ENCODE measurements at regions not wholly inside any gene's neighbourhood (a gene's known extent, or its start where the extent isn't known, plus 50 kb on each side); places are given as distances from the start of the nearest gene placed in this dataset.
"Not testable (repeated sequence)": the region's sequence is repeated elsewhere in the genome, so short reads cannot be mapped to it uniquely, and the experiment has no call there.

GRCh38 chr3:71951842-71952241, 166.9 kb upstream of the PROK2 start:
- no peak for DNase-seq (ENCODE audit: low spot score)
- intact Hi-C loops (cut with DNase I), result loop anchor here (5.0 to 10.0 kb wide), 2 partner anchors 70 to 227 kb away; partner anchors contain the start of gene EIF4E3

- DNase-seq (ENCODE audit: low spot score), result no peak
- intact Hi-C loops (cut with DNase I), result loop anchor here (5.0 to 10.0 kb wide), 2 partner anchors 69 to 227 kb away; partner anchors contain the start of gene EIF4E3
These were observed 166.4 kb upstream of the PROK2 start for GRCh38 chr3:71951361-71951760.

GRCh38 chr3:71949442-71949841, 164.5 kb upstream of the PROK2 start:
- DNase-seq (ENCODE audit: low spot score), result no peak
- intact Hi-C loops (cut with DNase I), result no loop called here

GRCh38 chr3:71944482-71945065, 159.6 kb upstream of the PROK2 start:
- DNase-seq (ENCODE audit: low spot score), result no peak
- intact Hi-C loops (cut with DNase I), result no loop called here

GRCh38 chr3:71942432-71943187, 157.7 kb upstream of the PROK2 start:
- DNase-seq (ENCODE audit: low spot score), result no peak
- intact Hi-C loops (cut with DNase I), result no loop called here

GRCh38 chr3:71940486-71940885, 155.5 kb upstream of the PROK2 start:
- no peak for DNase-seq (ENCODE audit: low spot score)
- intact Hi-C loops (cut with DNase I), result no loop called here

- DNase-seq (ENCODE audit: low spot score); intact Hi-C loops (cut with DNase I): not testable (repeated sequence)
These were observed 153.1 kb upstream of the PROK2 start for GRCh38 chr3:71938081-71938480.

GRCh38 chr3:71936681-71937080, 151.7 kb upstream of the PROK2 start:
- no peak for DNase-seq (ENCODE audit: low spot score)
- intact Hi-C loops (cut with DNase I), result no loop called here

DNA sequence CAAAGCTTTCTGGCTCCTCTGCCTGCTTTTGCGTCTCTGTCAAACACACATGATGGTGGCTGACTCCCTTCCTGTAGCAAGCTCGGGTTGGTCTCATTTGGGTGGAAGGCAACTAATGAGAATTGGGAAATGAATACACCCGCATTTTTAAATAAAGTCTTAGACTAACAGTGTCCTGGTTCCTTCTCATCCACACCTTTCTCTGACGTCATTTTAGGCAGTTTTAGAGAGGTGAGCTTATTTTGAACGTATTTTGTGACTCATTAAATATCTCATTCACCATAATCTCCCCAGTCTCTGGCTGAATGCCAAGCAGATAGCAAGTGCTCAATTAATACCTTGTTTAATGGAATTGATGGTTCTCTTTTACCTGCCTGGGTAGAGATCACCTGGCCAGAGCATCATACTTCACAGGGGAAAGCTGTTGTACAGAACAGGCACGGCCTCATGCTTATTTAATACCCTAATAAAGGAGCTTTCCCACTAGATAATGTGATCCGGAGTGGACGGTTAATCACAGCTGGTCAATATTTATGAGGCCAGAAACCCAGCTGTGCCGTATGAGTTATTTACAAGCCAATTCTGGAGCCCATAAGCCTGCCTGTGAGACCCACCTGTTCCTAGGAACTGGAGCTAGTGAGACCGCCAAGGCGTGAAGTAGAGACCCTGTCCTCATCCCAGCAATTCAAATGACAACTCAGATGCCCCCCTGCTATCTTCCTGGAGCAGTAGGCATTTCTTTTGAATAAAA, 149.7 kb upstream of the PROK2 start:
- DNase-seq (ENCODE audit: low spot score), result no peak
- intact Hi-C loops (cut with DNase I), result no loop called here

GRCh38 chr3:71931922-71932321, 147.0 kb upstream of the PROK2 start:
- no peak for DNase-seq (ENCODE audit: low spot score)
- intact Hi-C loops (cut with DNase I), result no loop called here

GRCh38 chr3:71930056-71930991, 145.4 kb upstream of the PROK2 start:
- DNase-seq (ENCODE audit: low spot score), result no peak
- intact Hi-C loops (cut with DNase I), result no loop called here

DNA sequence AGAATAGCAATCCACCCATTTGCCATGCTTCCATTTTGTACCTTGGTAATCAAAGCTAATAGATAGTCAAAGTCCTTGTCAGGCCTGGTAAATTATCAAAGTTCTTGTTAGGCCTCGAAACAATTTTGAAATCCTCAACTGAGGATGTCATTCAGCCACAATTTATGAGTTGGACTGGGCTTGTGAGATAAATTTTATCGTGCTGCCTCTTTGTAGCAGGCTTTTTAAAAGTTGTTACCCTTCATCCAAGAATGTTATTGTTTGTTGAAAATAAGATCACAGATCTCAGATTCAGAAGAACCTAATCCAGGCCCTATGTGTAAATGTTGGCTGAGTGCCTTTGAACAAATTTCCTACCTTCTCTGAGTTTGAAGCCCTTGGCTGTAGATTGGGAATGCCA, 143.3 kb upstream of the PROK2 start:
- intact Hi-C loops (cut with DNase I), result no loop called here
- DNase-seq (ENCODE audit: low spot score), result no peak

DNA sequence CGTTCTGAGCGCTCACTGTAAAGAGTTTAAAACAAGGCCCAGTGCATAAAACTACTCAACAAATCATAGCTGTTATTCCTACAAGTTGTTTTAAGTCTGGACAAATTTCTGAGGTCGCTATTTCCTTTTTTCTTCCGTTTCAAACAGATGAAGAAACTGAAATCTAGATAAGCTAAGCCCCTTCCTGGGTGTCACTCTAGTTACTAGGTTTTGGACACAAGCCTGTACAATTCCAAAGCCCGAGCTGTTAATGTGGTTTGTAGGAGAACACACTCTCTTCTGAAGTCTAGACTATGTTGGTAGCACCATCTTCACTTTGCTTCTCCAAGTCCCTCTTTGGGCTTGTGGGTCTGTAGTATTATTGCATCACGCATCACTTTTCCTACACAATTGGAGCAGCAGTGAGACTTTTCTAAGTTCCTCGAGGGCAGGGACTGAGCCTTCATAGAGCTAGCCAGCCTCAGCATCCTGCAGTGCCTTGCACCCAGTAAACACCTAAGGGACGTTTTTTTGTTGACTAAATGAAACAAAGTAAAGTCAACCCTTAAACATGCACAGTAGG, 142.6 kb upstream of the PROK2 start:
- intact Hi-C loops (cut with DNase I), result no loop called here
- no peak for DNase-seq (ENCODE audit: low spot score)

DNA sequence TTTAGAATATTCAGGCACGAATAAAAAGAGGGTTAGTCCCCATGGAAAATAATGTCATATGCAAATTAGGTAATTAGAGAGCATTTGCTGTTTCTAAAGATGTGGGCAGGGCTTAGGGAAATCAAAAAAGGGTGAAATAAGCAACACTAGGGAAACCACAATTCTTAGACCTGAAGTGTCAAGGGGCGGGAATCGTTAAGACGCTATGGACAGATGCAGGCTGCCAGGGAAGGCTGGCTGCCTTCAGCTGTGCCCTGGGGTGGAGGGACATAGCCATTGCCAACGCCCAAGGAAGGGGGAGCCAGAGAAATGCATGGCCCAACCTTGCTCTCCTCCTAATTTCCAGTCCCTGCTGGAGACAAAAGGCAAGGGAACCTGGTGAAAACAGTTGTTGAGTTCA, 141.7 kb upstream of the PROK2 start:
- intact Hi-C loops (cut with DNase I), result no loop called here
- no peak for DNase-seq (ENCODE audit: low spot score)

- DNase-seq (ENCODE audit: low spot score), result no peak
- intact Hi-C loops (cut with DNase I), result no loop called here
These were observed 141.3 kb upstream of the PROK2 start for GRCh38 chr3:71926262-71926600.

- DNase-seq (ENCODE audit: low spot score); intact Hi-C loops (cut with DNase I): not testable (repeated sequence)
These were observed 140.7 kb upstream of the PROK2 start for GRCh38 chr3:71925511-71926261.

DNA sequence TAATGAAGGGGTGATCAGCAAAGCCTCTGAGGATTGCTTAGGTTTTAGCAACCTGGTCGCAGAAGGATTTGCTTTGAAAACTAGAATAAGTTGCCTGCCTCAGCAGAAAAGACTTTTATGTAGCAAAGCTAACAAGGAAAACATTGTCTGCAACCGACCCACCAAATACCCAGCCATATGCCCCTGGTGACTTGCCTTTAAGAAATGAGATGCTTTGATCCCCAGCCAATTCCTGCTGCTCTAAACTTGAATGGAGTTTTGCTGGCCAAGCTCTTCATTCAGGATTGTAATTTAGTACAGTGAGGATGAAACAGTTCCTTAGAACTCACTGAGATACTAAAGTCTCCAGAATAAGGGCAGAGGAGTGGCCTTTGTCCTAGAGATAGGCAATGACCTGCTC, 139.8 kb upstream of the PROK2 start:
- intact Hi-C loops (cut with DNase I), result no loop called here
- no peak for DNase-seq (ENCODE audit: low spot score)

DNA sequence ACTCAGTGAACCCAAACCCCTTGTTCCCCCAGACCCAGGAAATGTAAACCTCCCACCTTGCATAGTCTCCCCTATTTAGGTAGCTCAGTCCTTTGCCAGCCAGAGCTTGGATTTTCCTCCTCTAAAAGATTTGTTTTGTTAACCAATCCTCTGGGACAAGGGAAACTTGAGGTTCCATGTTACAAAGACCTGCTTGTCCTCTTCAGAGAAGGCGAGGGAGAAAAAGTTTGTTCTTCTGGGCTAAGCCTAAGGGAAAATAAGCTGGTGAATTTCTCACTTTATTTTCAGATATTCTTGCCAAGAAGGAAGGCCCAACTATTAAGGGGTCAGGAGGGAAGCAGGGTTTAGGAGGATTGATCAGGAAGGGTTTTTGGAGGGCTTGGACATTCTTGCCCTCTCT, 136.1 kb upstream of the PROK2 start:
- intact Hi-C loops (cut with DNase I), result no loop called here
- DNase-seq (ENCODE audit: low spot score), result no peak

DNA sequence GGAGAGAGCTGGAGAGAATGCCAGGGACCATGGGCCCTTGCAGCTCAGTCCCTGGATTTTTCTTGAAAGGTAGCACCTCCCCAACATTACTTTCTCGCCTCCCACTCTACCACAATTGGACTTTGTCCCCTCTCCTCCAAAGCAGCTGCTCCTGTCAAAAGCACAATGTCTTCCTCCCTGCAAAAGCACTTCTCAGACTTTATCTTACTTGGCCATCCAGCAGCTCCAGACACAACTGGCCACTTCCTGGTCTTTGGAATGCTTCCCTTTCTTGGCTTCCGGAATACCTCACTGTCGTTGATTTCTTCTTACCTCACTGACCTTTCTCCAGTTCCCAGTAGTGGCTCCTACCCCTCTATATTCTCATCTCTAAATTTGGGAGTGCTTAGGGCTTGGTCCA, 134.6 kb upstream of the PROK2 start:
- intact Hi-C loops (cut with DNase I), result no loop called here
- DNase-seq (ENCODE audit: low spot score), result no peak

Measured in cardiac septum (tissue), 1 donor.